Epithelial cell of prostate (primary cell): ENCODE measurements at regions not wholly inside any gene's neighbourhood (a gene's known extent, or its start where the extent isn't known, plus 50 kb on each side); places are given as distances from the start of the nearest gene placed in this dataset.
"Not testable (repeated sequence)": the region's sequence is repeated elsewhere in the genome, so short reads cannot be mapped to it uniquely, and the experiment has no call there.

Experiments used
- DNase-seq: peaks from one replicate; pipeline ENCODE4 v3.0.0-alpha.2; 2011; ENCODE audit warnings: low read depth, low spot score
- H3K27ac ChIP-seq: fragments of 450-650 bp; 2 replicates; pipeline ENCODE4 v1.5.1; 2017; ENCODE audit warnings: mild to moderate bottlenecking

- DNase-seq, H3K27ac ChIP-seq: not testable (repeated sequence)
These were observed 81.2 kb upstream of the FAM153A start for GRCh38 chr5:177863822-177864446.

- DNase-seq, H3K27ac ChIP-seq: not testable (repeated sequence)
These were observed 75.0 kb upstream of the FAM153A start for GRCh38 chr5:177857642-177858200.

- DNase-seq, H3K27ac ChIP-seq: not testable (repeated sequence)
These were observed 73.8 kb upstream of the FAM153A start for GRCh38 chr5:177856474-177856873.

GRCh38 chr5:177847914-177848313, 65.2 kb upstream of the FAM153A start:
- DNase-seq, H3K27ac ChIP-seq: not testable (repeated sequence)

- not testable (repeated sequence) for H3K27ac ChIP-seq, DNase-seq
These were observed 63.9 kb upstream of the FAM153A start for GRCh38 chr5:177846598-177846997.

- H3K27ac ChIP-seq, DNase-seq: not testable (repeated sequence)
These were observed 63.2 kb upstream of the FAM153A start for GRCh38 chr5:177845906-177846305.

GRCh38 chr5:177836191-177836590, 53.5 kb upstream of the FAM153A start:
- not testable (repeated sequence) for DNase-seq, H3K27ac ChIP-seq
